A673 (cell line): ENCODE measurements at regions not wholly inside any gene's neighbourhood (a gene's known extent, or its start where the extent isn't known, plus 50 kb on each side); places are given as distances from the start of the nearest gene placed in this dataset.
A peak's percentile ranks its signal among the peaks of the same experiment; 100 is the strongest.
"Not testable (repeated sequence)": the region's sequence is repeated elsewhere in the genome, so short reads cannot be mapped to it uniquely, and the experiment has no call there.

Source experiments
- BruUV-seq: library from RNA; stranded (reverse); fragments of 400-500 nt; replicated peaks from 2 replicates; lab custom pipeline; 2021; lab: Mats Ljungman, UMichigan
- CTCF ChIA-PET: fragments of 300-600 bp; sonication (Branson Sonifier 250); formaldehyde crosslinking; loops from one replicate; lab custom pipeline; 2022; ENCODE audit warnings: antibody characterized with exemption; lab: Charles Lee
- POLR2A ChIA-PET: fragments of 300-600 bp; sonication (Branson Sonifier 250); formaldehyde crosslinking; loops from one replicate; lab custom pipeline; 2022; ENCODE audit warnings: antibody characterized with exemption; ENCODE audit not compliant: low non-redundant PET; lab: Charles Lee
- DNase-seq: peaks from one replicate; pipeline ENCODE4 v3.0.0-alpha.2; 2015; ENCODE audit warnings: low spot score
- H3K27ac ChIP-seq: fragments of 200-600 bp; sonication (generic); 2 replicates; pipeline ENCODE4 v1.5.1; 2016; ENCODE audit warnings: mixed run types, low read depth, mild to moderate bottlenecking, mixed read lengths, antibody characterized with exemption, low read length; ENCODE audit not compliant: poor library complexity, severe bottlenecking
- H3K27me3 ChIP-seq: fragments of 200-600 bp; sonication (generic); replicated peaks from 2 replicates; pipeline ENCODE4 v1.6.1; 2017; ENCODE audit warnings: mixed run types, low read depth, mild to moderate bottlenecking, mixed read lengths, antibody characterized with exemption, low read length; ENCODE audit not compliant: insufficient read depth, poor library complexity
- H3K36me3 ChIP-seq: fragments of 200-600 bp; sonication (generic); 2 replicates; pipeline ENCODE4 v1.6.1; 2016; ENCODE audit warnings: mixed run types, mild to moderate bottlenecking, mixed read lengths, antibody characterized with exemption, low read length; ENCODE audit not compliant: insufficient read depth, poor library complexity, severe bottlenecking
- H3K4me1 ChIP-seq: fragments of 200-600 bp; sonication (generic); 2 replicates; pipeline ENCODE4 v1.6.1; 2017; ENCODE audit warnings: mixed run types, mild to moderate bottlenecking, mixed read lengths, antibody characterized with exemption, low read length; ENCODE audit not compliant: insufficient read depth, poor library complexity, severe bottlenecking
- H3K4me3 ChIP-seq: fragments of 200-600 bp; sonication (generic); 2 replicates; pipeline ENCODE4 v1.5.1; 2016; ENCODE audit warnings: low read depth, mixed run types, mild to moderate bottlenecking, mixed read lengths, low read length; ENCODE audit not compliant: poor library complexity, severe bottlenecking
- H3K9me3 ChIP-seq: fragments of 200-600 bp; sonication (generic); 2 replicates; pipeline ENCODE4 v1.6.1; 2016; ENCODE audit warnings: mixed run types, low read depth, mild to moderate bottlenecking, mixed read lengths, antibody characterized with exemption, low read length; ENCODE audit not compliant: poor library complexity, severe bottlenecking
- EZH2 ChIP-seq: fragments of 200-600 bp; sonication (generic); IDR thresholded peaks from 2 replicates; pipeline ENCODE4 v1.6.1; 2017; ENCODE audit warnings: borderline replicate concordance, low read depth, mild to moderate bottlenecking, mixed read lengths, antibody characterized with exemption, low read length; ENCODE audit not compliant: poor library complexity, severe bottlenecking
- intact Hi-C: fragments of 100-400 bp; cut with micrococcal nuclease; formaldehyde crosslinking; loops from one replicate; pipeline ENCODE4 v1.10.0; 2022; ENCODE audit not compliant: unreplicated experiment
- TF ChIP-seq, protein P1 (sequence below): fragments of 300-800, 200-600 bp; sonication (generic); conservative IDR thresholded peaks from 2 replicates; pipeline ENCODE4 v1.5.1; 2017; ENCODE audit warnings: low read depth, mild to moderate bottlenecking, antibody characterized with exemption, low read length, moderate library complexity, mixed read lengths

DNA sequence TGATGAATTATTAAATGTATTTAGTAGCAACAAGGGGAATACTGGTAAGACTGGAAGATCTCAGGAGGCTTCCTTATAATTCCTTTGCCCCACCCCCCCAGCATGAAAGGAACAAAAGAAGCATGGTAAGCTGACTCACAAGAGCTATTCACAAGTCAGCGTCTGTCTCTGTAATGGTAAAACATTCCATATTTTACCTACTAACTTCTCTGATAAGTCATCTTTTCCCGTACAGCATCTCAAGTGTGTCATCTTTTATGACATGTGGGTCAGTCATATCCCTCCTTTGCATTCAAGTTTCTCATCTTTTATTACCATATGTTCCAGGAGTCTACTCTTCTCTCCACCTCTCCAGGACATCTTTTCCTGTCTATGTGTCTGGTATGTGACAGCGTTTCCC is 241.3 kb downstream of the PLA2G4A start:
- POLR2A ChIA-PET: no interaction called here
- DNase-seq: peak; percentile 58
- intact Hi-C loops: no loop called here
- no peaks in the 10 kb centered on the region for H3K36me3 ChIP-seq
- CTCF ChIA-PET: no interaction called here
- peaks cover 8% of the 10 kb centered on the region for H3K9me3 ChIP-seq
- no TSS peak for BruUV-seq
- peaks cover 28% of the 10 kb centered on the region for H3K4me1 ChIP-seq
- no peaks in the 10 kb centered on the region for H3K27me3 ChIP-seq
- no peak overlapping the region for H3K4me3 ChIP-seq
- H3K27ac ChIP-seq: no peak overlapping the region
- TF ChIP-seq EZH2: no peak
- TF ChIP-seq, protein P1, sequence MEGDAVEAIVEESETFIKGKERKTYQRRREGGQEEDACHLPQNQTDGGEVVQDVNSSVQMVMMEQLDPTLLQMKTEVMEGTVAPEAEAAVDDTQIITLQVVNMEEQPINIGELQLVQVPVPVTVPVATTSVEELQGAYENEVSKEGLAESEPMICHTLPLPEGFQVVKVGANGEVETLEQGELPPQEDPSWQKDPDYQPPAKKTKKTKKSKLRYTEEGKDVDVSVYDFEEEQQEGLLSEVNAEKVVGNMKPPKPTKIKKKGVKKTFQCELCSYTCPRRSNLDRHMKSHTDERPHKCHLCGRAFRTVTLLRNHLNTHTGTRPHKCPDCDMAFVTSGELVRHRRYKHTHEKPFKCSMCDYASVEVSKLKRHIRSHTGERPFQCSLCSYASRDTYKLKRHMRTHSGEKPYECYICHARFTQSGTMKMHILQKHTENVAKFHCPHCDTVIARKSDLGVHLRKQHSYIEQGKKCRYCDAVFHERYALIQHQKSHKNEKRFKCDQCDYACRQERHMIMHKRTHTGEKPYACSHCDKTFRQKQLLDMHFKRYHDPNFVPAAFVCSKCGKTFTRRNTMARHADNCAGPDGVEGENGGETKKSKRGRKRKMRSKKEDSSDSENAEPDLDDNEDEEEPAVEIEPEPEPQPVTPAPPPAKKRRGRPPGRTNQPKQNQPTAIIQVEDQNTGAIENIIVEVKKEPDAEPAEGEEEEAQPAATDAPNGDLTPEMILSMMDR: no peak

DNA sequence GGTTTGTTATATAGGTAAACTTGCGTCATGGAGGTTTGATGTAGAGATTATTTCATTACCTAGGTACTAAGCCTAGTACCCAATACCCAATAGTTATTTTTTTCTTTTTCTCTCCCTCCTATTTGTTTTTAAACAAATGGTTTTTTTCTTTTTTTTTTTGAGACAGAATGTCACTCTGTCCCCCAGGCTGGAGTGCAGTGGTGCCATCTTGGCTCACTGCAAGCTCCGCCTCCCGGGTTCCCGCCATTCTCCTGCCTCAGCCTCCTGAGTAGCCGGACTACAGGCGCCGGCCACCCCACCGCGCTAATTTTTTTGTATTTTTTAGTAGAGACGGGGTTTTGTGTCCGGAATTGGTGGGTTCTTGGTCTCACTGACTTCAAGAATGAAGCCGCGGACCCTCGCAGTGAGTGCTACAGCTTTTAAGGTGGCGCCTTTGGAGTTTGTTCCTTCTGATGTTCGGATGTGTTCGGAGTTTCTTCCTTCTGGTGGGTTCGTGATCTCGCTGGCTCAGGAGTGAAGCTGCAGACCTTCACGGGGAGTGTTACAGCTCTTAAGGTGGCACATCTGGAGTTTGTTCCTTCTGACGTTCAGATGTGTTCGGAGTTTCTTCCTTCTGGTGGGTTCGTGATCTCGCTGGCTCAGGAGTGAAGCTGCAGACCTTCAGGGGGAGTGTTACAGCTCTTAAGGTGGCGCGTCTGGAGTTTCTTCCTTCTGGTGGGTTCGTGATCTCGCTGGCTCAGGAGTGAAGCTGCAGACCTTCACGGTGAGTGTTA is 243.7 kb downstream of the PLA2G4A start:
- BruUV-seq: TSS peak; percentile 85
- CTCF ChIA-PET, H3K9me3 ChIP-seq, intact Hi-C loops, DNase-seq, H3K27me3 ChIP-seq, H3K36me3 ChIP-seq: not testable (repeated sequence)
- POLR2A ChIA-PET: interaction anchor here (0.7 kb wide), 1 partner anchor 1087 kb away, joined by 15 read pairs; no protein-coding TSS in a partner anchor
- Histone ChIP-seq H3K27ac (peak overlapping the region; percentile 57), H3K4me1 (peaks cover 19% of the 10 kb centered on the region), H3K4me3 (peak overlapping the region; percentile 42)

DNA sequence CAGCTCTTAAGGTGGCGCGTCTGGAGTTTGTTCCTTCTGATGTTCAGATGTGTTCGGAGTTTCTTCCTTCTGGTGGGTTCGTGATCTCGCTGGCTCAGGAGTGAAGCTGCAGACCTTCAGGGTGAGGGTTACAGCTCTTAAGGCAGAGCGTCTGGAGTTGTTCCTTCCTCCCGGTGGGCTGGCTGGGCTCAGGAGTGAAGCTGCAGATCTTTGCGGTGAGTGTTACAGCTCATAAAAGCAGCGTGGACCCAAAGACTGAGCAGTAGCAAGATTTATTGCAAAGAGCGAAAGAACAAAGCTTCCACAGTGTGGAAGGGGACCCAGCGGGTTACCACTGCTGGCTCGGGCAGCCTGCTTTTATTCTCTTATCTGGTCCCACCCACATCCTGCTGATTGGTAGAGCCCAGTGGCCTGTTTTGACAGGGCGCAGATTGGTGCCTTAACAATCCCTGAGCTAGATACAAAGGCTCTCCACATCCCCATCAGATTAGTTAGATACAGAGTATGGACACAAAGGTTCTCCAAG is 244.3 kb downstream of the PLA2G4A start:
- intact Hi-C loops, CTCF ChIA-PET, H3K36me3 ChIP-seq, H3K9me3 ChIP-seq, H3K27me3 ChIP-seq: not testable (repeated sequence)
- peak; percentile 56 for DNase-seq
- H3K4me1 ChIP-seq: peaks cover 13% of the 10 kb centered on the region
- H3K4me3 ChIP-seq: peak overlapping the region; percentile 42
- BruUV-seq: TSS peak; percentile 27
- peak overlapping the region; percentile 57 for H3K27ac ChIP-seq
- POLR2A ChIA-PET: interaction anchor here (0.7 kb wide), 1 partner anchor 1086 kb away, joined by 15 read pairs; no protein-coding TSS in a partner anchor

DNA sequence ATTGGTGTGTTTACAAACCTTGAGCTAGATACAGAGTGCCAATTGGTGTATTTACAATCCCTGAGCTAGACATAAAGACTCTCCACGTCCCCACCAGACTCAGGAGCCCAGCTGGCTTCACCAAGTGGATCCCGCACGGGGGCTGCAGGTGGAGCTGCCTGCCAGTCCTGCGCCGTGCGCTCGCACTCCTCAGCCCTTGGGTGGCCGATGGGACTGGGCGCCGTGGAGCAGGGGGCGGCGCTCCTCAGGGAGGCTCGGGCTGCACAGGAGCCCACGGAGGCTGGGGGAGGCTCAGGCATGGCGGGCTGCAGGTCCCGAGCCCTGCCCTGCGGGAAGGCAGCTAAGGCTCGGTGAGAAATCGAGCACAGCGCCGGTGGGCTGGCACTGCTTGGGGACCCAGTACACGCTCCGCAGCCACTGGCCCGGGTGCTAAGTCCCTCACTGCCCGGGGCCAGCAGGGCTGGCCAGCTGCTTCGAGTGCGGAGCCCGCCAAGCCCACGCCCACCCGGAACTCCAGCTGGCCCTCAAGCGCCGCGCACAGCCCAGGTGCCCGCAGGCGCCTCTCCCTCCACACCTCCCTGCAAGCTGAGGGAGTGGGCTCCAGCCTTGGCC is 245.0 kb downstream of the PLA2G4A start:
- intact Hi-C loops, H3K4me3 ChIP-seq, BruUV-seq, DNase-seq, H3K27ac ChIP-seq, POLR2A ChIA-PET, H3K27me3 ChIP-seq, H3K9me3 ChIP-seq, H3K36me3 ChIP-seq, CTCF ChIA-PET: not testable (repeated sequence)
- peaks cover 11% of the 10 kb centered on the region for H3K4me1 ChIP-seq
